ENCODE measurements at regions not wholly inside any gene's neighbourhood (a gene's known extent, or its start where the extent isn't known, plus 50 kb on each side); places are given as distances from the start of the nearest gene placed in this dataset.
"Not testable (repeated sequence)": the region's sequence is repeated elsewhere in the genome, so short reads cannot be mapped to it uniquely, and the experiment has no call there.

- no peak for DNase-seq
These were observed 1578.9 kb downstream of the REEP3 start for GRCh38 chr10:65100146-65100545.

DNA sequence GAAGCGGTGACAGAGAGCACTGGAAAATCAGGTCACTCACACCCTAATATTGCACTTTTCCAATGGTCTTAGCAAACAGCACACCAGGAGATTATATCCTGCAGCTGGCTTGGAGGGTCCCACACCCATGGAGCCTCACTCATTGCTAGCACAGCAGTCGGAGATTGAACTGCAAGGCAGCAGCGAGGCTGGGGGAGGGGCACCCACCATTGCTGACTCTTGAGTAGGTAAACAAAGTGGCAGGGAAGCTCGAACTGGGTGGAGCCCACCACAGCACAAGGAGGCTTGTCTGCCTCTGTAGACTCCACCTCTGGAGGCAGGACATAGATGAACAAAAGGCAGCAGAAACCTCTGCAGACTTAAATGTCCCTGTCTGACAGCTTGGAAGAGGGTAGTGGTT is 1579.7 kb downstream of the REEP3 start:
- not testable (repeated sequence) for DNase-seq

DNA sequence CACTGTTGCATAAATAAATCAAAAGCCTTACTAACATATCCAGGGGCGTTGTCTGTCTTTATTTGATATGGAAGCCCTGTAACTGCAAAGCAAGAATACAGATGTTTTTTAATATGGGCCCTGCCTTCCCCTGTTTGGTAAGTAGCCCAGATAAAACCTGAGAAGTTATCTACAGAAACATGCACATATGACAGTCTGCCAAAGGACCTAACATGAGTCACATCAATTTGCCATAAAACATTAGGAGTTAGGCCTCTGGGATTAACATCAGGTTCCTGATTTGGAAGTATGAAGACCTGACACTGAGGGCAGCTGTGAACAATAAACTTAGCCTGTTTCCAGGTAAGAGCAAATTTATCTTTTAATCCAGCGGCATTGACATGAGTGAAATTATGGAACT is 1588.8 kb downstream of the REEP3 start:
- no peak for DNase-seq

DNA sequence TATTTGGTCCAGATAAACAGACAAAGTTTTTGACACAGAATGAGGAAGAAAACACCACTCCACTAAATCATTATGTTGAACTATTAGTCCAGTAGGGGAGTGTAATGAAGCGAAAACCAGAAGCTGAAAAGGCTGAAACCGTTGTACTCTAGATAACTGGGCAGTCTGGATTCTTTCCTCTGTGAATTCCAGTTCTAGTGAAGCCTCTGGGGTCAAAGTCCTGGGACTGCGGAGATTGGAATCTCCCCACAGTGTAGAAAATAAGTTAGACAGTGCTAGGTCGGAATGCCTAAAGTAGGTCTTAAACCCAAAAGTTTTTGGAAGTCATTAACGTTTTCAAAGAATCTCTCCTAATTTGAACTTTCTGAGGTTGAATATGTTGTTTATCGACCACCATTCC is 1589.9 kb downstream of the REEP3 start:
- not testable (repeated sequence) for DNase-seq

- no peak for DNase-seq
These were observed 1591.4 kb downstream of the REEP3 start for GRCh38 chr10:65112573-65112972.

DNA sequence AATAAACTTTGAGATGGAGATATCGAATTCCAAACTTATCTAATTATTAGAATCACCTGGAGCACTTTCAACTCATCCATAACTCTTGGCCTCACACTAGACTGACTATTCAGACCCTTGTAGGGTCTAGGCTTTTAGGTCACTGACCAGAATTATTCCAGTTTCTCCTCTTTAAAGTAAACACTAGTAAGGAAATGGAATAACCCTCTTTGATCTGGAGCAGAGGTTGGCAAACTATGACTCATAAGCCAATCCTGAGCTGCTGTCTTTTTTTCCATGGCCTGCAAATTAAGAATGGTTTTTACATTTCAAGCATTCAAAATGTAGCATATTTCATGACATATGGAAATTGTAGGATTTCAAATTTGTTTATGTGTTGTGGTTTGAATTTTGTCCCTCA is 1601.9 kb downstream of the REEP3 start:
- no peak for DNase-seq

- DNase-seq, result no peak
These were observed 1604.0 kb downstream of the REEP3 start for GRCh38 chr10:65125212-65125611.

DNA sequence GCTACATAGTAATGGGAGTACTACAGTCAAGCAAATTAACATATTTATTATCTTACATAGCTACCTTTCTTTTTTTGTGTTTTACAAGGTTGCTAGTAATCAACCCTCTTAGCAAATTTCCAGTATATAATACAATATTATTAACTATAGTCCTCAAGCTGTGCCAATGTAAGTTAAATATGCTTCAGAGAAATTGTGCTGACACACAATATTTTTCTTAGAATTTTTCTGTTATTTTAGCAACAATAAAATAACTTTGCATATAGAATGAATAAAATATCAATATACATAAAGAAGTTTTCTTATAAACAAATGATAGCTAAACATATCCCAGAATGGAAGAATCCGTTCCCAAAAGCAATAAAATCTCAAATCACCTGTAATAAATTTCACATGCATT is 1605.1 kb downstream of the REEP3 start:
- no peak for DNase-seq

GRCh38 chr10:65128277-65128676 is 1607.1 kb downstream of the REEP3 start:
- DNase-seq, result no peak

DNA sequence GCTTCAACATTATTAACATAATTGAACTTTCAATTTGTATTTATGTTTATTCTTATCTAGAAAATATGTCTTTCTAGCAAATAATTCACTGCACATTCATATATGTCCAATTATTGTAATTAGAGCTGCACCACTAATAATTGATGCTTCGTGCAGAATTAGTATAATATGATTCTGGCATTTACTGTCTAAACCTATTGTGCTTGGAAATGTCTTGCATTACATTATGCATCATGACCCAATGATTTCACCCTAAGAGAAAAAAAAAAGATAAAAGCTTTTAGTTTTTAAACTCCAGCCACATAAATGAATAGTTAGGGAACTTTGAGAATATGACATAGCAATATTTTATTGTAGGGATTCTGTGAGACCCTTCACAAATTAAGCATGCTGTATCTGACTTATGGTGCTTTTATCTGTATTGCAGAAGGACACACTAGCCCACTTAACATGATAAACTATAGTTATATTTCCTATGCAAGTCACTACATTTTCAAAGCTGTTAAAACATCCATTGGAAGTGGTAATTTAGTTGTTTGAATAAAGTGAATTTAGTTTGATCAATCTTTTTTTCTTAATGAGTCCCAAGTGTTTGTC is 1609.1 kb downstream of the REEP3 start:
- DNase-seq, result no peak

- no peak for DNase-seq
These were observed 1612.5 kb downstream of the REEP3 start for GRCh38 chr10:65133652-65134051.

GRCh38 chr10:65135508-65135907 is 1614.3 kb downstream of the REEP3 start:
- no peak for DNase-seq

- no peak for DNase-seq
These were observed 1621.6 kb downstream of the REEP3 start for GRCh38 chr10:65142641-65143435.

DNA sequence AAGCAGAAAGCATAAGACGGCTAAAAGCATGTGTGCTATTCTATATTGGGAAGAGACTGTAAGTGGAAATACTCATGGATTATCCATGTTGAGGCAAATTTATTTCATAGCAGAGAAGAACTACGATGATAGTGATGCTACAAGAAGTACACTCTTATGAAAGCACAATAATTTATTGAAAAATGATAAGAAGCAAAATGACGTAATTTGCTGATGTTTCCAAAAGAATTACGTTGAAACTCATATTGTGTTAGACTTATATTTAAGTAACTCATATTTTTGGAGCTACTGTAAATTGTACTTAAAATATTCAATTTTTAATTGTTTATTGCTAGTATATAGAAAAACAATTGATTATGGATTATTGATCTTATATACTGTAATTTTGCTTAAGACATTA is 1622.5 kb downstream of the REEP3 start:
- DNase-seq, result no peak

DNA sequence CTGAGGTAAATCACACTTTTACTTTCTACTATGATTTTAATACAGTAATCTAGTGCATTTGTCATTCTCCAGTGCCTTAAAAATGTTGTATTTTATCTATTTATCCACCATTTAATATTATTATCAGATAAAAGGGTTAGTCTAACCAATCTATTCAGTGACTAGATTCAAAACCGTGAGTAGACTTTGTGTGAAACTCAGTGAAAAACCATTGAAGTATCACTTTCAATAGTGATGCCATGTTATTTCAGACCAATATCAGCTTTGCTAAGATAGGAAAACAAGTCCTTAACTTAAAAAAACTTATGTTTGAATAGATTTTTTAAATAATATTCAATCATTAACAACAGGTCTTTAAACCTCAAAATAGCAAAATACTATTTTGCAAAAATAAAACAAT is 1628.7 kb downstream of the REEP3 start:
- no peak for DNase-seq

- DNase-seq, result no peak
These were observed 1645.1 kb downstream of the REEP3 start for GRCh38 chr10:65166272-65166671.

GRCh38 chr10:65172249-65172648 is 1651.0 kb downstream of the REEP3 start:
- no peak for DNase-seq

DNA sequence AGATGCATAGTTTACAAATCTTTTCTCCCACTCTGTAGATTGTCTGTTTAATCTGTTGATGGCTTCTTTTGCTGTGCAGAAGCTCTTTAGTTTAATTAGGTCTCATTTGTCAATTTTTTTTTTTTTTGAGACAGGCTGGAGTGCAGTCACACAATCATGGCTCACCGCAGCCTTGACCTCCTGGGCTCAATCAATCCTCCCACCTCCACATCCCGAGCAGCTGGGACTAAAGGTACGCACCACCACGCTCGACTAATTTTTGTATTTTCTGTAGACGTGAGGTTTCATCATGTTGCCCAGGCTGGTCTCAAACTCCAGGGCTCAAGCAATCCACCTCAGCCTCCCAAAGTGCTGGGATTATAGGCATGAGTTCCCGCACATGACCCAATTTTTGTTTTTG is 1655.8 kb downstream of the REEP3 start:
- no peak for DNase-seq

- no peak for DNase-seq
These were observed 1662.0 kb downstream of the REEP3 start for GRCh38 chr10:65183236-65183635.

DNA sequence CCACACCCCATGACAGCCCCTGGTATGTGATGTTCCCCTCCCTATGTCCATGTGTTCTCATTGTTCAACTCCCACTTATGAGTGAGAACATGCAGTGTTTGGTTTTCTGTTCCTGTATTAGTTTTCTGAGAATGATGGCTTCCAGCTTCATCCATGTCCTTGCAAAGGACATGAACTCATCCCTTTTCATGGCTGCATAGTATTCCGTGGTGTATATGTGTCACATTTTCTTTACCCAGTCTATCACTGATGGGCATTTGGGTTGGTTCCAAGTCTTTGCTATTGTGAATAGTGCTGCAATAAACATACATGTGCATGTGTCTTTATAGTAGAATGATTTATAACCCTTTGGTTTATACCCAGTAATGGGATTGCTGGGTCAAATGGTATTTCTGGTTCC is 1665.5 kb downstream of the REEP3 start:
- not testable (repeated sequence) for DNase-seq

DNA sequence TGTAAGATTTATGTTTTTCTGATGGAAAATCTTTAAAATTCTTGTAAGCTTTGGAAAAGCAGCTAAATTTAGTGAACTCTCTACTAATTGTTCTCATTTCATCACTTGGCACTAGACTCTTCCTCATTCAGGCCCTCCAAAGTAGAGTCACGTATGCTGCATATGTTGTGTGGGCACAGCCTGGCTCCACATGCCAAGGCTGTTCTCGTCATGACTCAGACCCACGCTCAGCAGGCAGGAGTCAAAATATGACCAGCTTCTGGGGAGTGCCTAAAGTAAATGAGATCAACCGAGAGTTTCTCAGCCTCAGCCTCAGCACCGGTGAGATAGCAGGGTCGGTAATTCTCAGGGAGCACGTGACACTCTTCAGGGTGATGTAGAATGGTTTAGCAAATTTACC is 1672.9 kb downstream of the REEP3 start:
- no peak for DNase-seq

GRCh38 chr10:65194555-65194954 is 1673.4 kb downstream of the REEP3 start:
- no peak for DNase-seq

GRCh38 chr10:65196111-65196510 is 1674.9 kb downstream of the REEP3 start:
- DNase-seq, result no peak

DNA sequence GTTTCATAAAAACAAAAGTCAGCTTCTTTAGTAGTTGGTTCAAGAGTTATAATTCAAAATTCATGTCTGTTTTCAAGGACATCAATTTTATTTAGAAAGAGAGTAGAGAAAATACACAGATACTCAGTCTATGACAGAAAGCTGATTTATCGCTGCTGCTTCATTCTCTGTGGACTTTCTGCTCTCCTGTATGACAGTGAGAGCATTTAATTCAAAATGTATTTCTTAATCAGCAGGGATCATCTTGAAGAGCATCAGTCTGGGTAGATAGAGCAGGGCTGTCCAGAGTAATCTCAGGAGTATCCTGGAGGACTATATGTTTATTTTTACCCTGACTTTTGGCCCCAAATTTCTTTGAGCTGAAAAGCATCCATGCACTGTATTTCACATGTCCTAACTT is 1676.7 kb downstream of the REEP3 start:
- no peak for DNase-seq

DNA sequence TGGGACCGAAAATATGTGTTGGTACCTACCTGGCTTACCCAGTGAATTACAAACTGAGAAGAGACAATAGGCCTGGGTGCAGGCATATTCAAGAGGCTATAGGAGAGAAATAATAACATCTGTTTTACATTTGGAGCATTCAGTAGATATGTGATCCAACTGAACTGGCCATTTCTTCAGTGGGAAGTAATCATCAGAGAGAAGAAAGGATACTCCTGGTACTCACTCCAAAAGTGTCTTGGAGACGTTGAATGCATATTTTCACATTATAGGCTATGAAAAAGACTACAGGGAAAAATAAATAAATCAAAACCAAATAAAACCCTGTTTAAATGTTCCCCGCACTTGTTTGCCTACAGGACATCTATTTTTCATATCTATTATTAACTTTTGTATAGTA is 1680.3 kb downstream of the REEP3 start:
- DNase-seq, result no peak

All from NCI-H226 (cell line).